ENCODE measurements at regions not wholly inside any gene's neighbourhood (a gene's known extent, or its start where the extent isn't known, plus 50 kb on each side); places are given as distances from the start of the nearest gene placed in this dataset.

DNA sequence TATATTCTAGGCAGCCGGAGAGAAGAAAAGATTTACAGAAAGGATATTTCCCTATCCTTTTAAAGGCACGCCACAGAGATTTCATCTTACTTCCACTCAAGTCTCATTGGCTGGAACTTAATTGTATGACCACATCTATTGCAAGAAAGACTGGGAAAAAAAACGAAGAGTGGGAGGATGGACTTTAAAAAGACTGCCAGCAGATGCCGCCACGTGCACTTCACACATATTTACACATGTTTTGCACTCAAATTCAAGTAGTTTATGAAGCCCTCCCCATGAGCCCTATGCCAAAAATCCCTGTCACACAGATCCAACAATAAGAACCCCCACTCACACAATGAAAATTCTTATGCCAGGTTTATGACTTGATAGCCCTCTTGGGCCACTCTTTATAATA, 138.5 kb upstream of the TYRP1 start:
- TF ChIP-seq RFX5 (IDR thresholded peaks at IDR 0.05) = no peak
- TF ChIP-seq, protein P1, sequence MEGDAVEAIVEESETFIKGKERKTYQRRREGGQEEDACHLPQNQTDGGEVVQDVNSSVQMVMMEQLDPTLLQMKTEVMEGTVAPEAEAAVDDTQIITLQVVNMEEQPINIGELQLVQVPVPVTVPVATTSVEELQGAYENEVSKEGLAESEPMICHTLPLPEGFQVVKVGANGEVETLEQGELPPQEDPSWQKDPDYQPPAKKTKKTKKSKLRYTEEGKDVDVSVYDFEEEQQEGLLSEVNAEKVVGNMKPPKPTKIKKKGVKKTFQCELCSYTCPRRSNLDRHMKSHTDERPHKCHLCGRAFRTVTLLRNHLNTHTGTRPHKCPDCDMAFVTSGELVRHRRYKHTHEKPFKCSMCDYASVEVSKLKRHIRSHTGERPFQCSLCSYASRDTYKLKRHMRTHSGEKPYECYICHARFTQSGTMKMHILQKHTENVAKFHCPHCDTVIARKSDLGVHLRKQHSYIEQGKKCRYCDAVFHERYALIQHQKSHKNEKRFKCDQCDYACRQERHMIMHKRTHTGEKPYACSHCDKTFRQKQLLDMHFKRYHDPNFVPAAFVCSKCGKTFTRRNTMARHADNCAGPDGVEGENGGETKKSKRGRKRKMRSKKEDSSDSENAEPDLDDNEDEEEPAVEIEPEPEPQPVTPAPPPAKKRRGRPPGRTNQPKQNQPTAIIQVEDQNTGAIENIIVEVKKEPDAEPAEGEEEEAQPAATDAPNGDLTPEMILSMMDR (IDR thresholded peaks at IDR 0.05) = peak; percentile 22; the same call in 1 of the 3 replicates
- TF ChIP-seq FOSL2 (IDR thresholded peaks at IDR 0.05) = no peak
- TF ChIP-seq FOSL2 (CRISPR knock-in tag; IDR thresholded peaks at IDR 0.05) = no peak
- TF ChIP-seq PHF8 (IDR thresholded peaks at IDR 0.05; ENCODE audit: borderline replicate concordance, low read depth) = no peak
- no peak for TF ChIP-seq CHD2 (IDR thresholded peaks at IDR 0.05; ENCODE audit: low read length, partially characterized antibody)
- TF ChIP-seq POLR2A (IDR thresholded peaks at IDR 0.05; ENCODE audit: low read length) = no peak
- TF ChIP-seq NFE2L2 (conservative IDR thresholded peaks at IDR 0.05; ENCODE audit: low read length) = no peak

Data from A549 (cell line).